ENCODE measurements at regions not wholly inside any gene's neighbourhood (a gene's known extent, or its start where the extent isn't known, plus 50 kb on each side); places are given as distances from the start of the nearest gene placed in this dataset.

- H3K4me3 ChIP-seq (replicated peaks in 1 of 4; ENCODE audit: control extremely low read depth in 1 of 4, insufficient read depth in 1 of 4, low read depth in 3 of 4, low read length in 4 of 4): no peak overlapping the region
These were observed 89.6 kb upstream of the MGAT5 start for GRCh38 chr2:134164306-134164705.

GRCh38 chr2:134167015-134167414 is 86.9 kb upstream of the MGAT5 start:
- no peaks in the 10 kb centered on the region for H3K27me3 ChIP-seq (ENCODE audit: control insufficient read depth, insufficient read depth, low read length)
- peaks cover 40% of the 10 kb centered on the region for H3K79me2 ChIP-seq (ENCODE audit: control insufficient read depth, insufficient read depth, low read length)
- H3K9me3 ChIP-seq (ENCODE audit: control insufficient read depth, insufficient read depth, low read depth, low read length): no peaks in the 10 kb centered on the region
- H3K9ac ChIP-seq (ENCODE audit: insufficient read depth, low read length): no peak overlapping the region
- H2AFZ ChIP-seq (ENCODE audit: low read length): no peak overlapping the region
- no peak overlapping the region for H3K4me2 ChIP-seq (ENCODE audit: extremely low read depth, insufficient read depth, low read length)
- peaks cover 9% of the 10 kb centered on the region for H3K4me1 ChIP-seq (ENCODE audit: control insufficient read depth, extremely low read depth, insufficient read depth, low read length)
- H4K20me1 ChIP-seq (ENCODE audit: control insufficient read depth, extremely low read depth, insufficient read depth, low read length): peaks cover 8% of the 10 kb centered on the region
- no peaks in the 10 kb centered on the region for H3K36me3 ChIP-seq (ENCODE audit: control insufficient read depth, insufficient read depth, low read length)
- TF ChIP-seq EZH2 (IDR thresholded peaks at IDR 0.05; ENCODE audit: low read length, missing control alignments): no peak
- peak; percentile 15 to 49 for DNase-seq (ENCODE audit: low read depth in 2 of 2)
- H3K4me3 ChIP-seq (replicated peaks in 1 of 4; ENCODE audit: control extremely low read depth in 1 of 4, insufficient read depth in 1 of 4, low read depth in 3 of 4, low read length in 4 of 4): no peak overlapping the region
- H3K27ac ChIP-seq (ENCODE audit: insufficient read depth, low read length): no peak overlapping the region

More at GRCh38 chr2:134164306-134164705, 89.6 kb upstream of the MGAT5 start:
- H3K4me1 ChIP-seq (ENCODE audit: control insufficient read depth, extremely low read depth, insufficient read depth, low read length): peaks cover 6% of the 10 kb centered on the region
- no peaks in the 10 kb centered on the region for H3K9me3 ChIP-seq (ENCODE audit: control insufficient read depth, insufficient read depth, low read depth, low read length)
- no peaks in the 10 kb centered on the region for H3K27me3 ChIP-seq (ENCODE audit: control insufficient read depth, insufficient read depth, low read length)
- H3K27ac ChIP-seq (ENCODE audit: insufficient read depth, low read length): no peak overlapping the region
- no peaks in the 10 kb centered on the region for H3K36me3 ChIP-seq (ENCODE audit: control insufficient read depth, insufficient read depth, low read length)
- no peak overlapping the region for H3K4me2 ChIP-seq (ENCODE audit: extremely low read depth, insufficient read depth, low read length)
- no peak overlapping the region for H2AFZ ChIP-seq (ENCODE audit: low read length)
- H3K9ac ChIP-seq (ENCODE audit: insufficient read depth, low read length): no peak overlapping the region
- H4K20me1 ChIP-seq (ENCODE audit: control insufficient read depth, extremely low read depth, insufficient read depth, low read length): peaks cover 7% of the 10 kb centered on the region
- DNase-seq (ENCODE audit: low read depth in 2 of 2): no peak
- TF ChIP-seq EZH2 (IDR thresholded peaks at IDR 0.05; ENCODE audit: low read length, missing control alignments) (no peak), CTCF (conservative IDR thresholded peaks at IDR 0.05 in 1 of 2, IDR thresholded peaks at IDR 0.05 in 1 of 2; ENCODE audit: low read depth in 1 of 2, low read length in 2 of 2) (no peak)
- peaks cover 54% of the 10 kb centered on the region for H3K79me2 ChIP-seq (ENCODE audit: control insufficient read depth, insufficient read depth, low read length)

- peaks cover 9% of the 10 kb centered on the region for H3K4me1 ChIP-seq (ENCODE audit: control insufficient read depth, extremely low read depth, insufficient read depth, low read length)
- no peak for DNase-seq (ENCODE audit: low read depth in 2 of 2)
- H3K36me3 ChIP-seq (ENCODE audit: control insufficient read depth, insufficient read depth, low read length): peaks cover 2% of the 10 kb centered on the region
- no peak overlapping the region for H3K27ac ChIP-seq (ENCODE audit: insufficient read depth, low read length)
- peak overlapping the region; percentile 48 for H3K4me2 ChIP-seq (ENCODE audit: extremely low read depth, insufficient read depth, low read length)
- no peak overlapping the region for H2AFZ ChIP-seq (ENCODE audit: low read length)
- no peak for TF ChIP-seq EZH2 (IDR thresholded peaks at IDR 0.05; ENCODE audit: low read length, missing control alignments)
- TF ChIP-seq CTCF (conservative IDR thresholded peaks at IDR 0.05 in 1 of 2, IDR thresholded peaks at IDR 0.05 in 1 of 2; ENCODE audit: low read depth in 1 of 2, low read length in 2 of 2): no peak
- H3K9me3 ChIP-seq (ENCODE audit: control insufficient read depth, insufficient read depth, low read depth, low read length): no peaks in the 10 kb centered on the region
- no peaks in the 10 kb centered on the region for H3K27me3 ChIP-seq (ENCODE audit: control insufficient read depth, insufficient read depth, low read length)
- no peak overlapping the region for H3K4me3 ChIP-seq (replicated peaks in 1 of 4; ENCODE audit: control extremely low read depth in 1 of 4, insufficient read depth in 1 of 4, low read depth in 3 of 4, low read length in 4 of 4)
- H3K9ac ChIP-seq (ENCODE audit: insufficient read depth, low read length): no peak overlapping the region
- peaks cover 38% of the 10 kb centered on the region for H3K79me2 ChIP-seq (ENCODE audit: control insufficient read depth, insufficient read depth, low read length)
- H4K20me1 ChIP-seq (ENCODE audit: control insufficient read depth, extremely low read depth, insufficient read depth, low read length): peaks cover 7% of the 10 kb centered on the region
These were observed 84.1 kb upstream of the MGAT5 start for GRCh38 chr2:134169788-134170187.
